SU-DHL-6 (cell line): ENCODE measurements at regions not wholly inside any gene's neighbourhood (a gene's known extent, or its start where the extent isn't known, plus 50 kb on each side); places are given as distances from the start of the nearest gene placed in this dataset.

Source experiments
- EZH2phosphoT487 ChIP-seq: fragments of 200-600 bp; sonication (generic), shearing (Covaris generic); conservative IDR thresholded peaks from 2 replicates; pipeline ENCODE4 v1.6.1; 2018; ENCODE audit warnings: mild to moderate bottlenecking, antibody characterized with exemption, low read length, moderate library complexity, mixed read lengths
- TF ChIP-seq, protein P1 (sequence below): fragments of 200-600 bp; sonication (generic); IDR thresholded peaks from one replicate; pipeline ENCODE4 v1.5.1; 2017; ENCODE audit warnings: antibody characterized with exemption, mild to moderate bottlenecking, low read length, moderate library complexity; ENCODE audit not compliant: insufficient read depth, poor library complexity, severe bottlenecking

DNA sequence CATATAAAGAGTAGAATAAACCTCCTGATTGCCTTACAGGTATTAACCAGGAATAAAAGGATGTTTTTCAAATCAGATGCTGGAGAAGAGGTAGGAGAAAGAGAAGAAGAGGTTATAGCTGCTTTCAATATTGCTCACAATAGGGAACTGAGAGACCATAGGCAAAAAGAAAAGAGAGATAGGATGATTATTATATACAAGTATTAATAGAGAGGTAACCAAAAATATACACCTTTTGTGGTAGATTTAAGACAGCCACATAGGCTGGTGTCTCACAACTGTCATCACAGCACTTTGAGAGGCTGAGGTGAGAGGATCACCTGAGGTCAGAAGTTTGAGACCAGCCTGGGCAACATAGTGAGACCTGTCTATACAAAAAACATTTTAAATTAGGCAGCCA is 119.7 kb downstream of the PSMG1 start:
- TF ChIP-seq, protein P1, sequence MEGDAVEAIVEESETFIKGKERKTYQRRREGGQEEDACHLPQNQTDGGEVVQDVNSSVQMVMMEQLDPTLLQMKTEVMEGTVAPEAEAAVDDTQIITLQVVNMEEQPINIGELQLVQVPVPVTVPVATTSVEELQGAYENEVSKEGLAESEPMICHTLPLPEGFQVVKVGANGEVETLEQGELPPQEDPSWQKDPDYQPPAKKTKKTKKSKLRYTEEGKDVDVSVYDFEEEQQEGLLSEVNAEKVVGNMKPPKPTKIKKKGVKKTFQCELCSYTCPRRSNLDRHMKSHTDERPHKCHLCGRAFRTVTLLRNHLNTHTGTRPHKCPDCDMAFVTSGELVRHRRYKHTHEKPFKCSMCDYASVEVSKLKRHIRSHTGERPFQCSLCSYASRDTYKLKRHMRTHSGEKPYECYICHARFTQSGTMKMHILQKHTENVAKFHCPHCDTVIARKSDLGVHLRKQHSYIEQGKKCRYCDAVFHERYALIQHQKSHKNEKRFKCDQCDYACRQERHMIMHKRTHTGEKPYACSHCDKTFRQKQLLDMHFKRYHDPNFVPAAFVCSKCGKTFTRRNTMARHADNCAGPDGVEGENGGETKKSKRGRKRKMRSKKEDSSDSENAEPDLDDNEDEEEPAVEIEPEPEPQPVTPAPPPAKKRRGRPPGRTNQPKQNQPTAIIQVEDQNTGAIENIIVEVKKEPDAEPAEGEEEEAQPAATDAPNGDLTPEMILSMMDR: no peak
- TF ChIP-seq EZH2phosphoT487: no peak
